NCI-H446 treated with DMSO at 0.1 percent for 48 hours (cell line): ENCODE measurements at regions not wholly inside any gene's neighbourhood (a gene's known extent, or its start where the extent isn't known, plus 50 kb on each side); places are given as distances from the start of the nearest gene placed in this dataset.

ENCODE experiments used
- DNase-seq: peaks from one replicate; lab custom pipeline; 2025; lab: John Stamatoyannopoulos, UW

- DNase-seq, result no peak
Measured at GRCh38 chr7:118079369-118079768, 104.6 kb upstream of the LSM8 start.

- DNase-seq, result no peak
Measured at GRCh38 chr7:118080947-118081346, 103.0 kb upstream of the LSM8 start.

- DNase-seq, result no peak
Measured at GRCh38 chr7:118082506-118082905, 101.5 kb upstream of the LSM8 start.

- no peak for DNase-seq
Measured at GRCh38 chr7:118085000-118085399, 99.0 kb upstream of the LSM8 start.

GRCh38 chr7:118087126-118087525 is 96.8 kb upstream of the LSM8 start:
- DNase-seq, result no peak

- DNase-seq, result no peak
Measured at GRCh38 chr7:118094044-118094443, 89.9 kb upstream of the LSM8 start.

- peak; percentile 3 for DNase-seq
Measured at GRCh38 chr7:118104812-118105441, 79.0 kb upstream of the LSM8 start.

GRCh38 chr7:118109607-118110006 is 74.4 kb upstream of the LSM8 start:
- DNase-seq, result no peak

GRCh38 chr7:118110178-118110925 is 73.6 kb upstream of the LSM8 start:
- no peak for DNase-seq

- no peak for DNase-seq
Measured at GRCh38 chr7:118111347-118111746, 72.6 kb upstream of the LSM8 start.

- no peak for DNase-seq
Measured at GRCh38 chr7:118114175-118114574, 69.8 kb upstream of the LSM8 start.

- DNase-seq, result no peak
Measured at GRCh38 chr7:118129041-118129795, 54.7 kb upstream of the LSM8 start.

- DNase-seq, result no peak
Measured at GRCh38 chr7:118132764-118133163, 51.2 kb upstream of the LSM8 start.
